OCI-M1 (cell line): ENCODE measurements at regions not wholly inside any gene's neighbourhood (a gene's known extent, or its start where the extent isn't known, plus 50 kb on each side); places are given as distances from the start of the nearest gene placed in this dataset.
A peak's percentile ranks its signal among the peaks of the same experiment; 100 is the strongest.

Source experiments
- DNase-seq: peaks from one replicate; lab custom pipeline; 2025; lab: John Stamatoyannopoulos, UW

GRCh38 chr6:6891125-6891721 is 216.5 kb upstream of the RREB1 start:
- DNase-seq: no peak

DNA sequence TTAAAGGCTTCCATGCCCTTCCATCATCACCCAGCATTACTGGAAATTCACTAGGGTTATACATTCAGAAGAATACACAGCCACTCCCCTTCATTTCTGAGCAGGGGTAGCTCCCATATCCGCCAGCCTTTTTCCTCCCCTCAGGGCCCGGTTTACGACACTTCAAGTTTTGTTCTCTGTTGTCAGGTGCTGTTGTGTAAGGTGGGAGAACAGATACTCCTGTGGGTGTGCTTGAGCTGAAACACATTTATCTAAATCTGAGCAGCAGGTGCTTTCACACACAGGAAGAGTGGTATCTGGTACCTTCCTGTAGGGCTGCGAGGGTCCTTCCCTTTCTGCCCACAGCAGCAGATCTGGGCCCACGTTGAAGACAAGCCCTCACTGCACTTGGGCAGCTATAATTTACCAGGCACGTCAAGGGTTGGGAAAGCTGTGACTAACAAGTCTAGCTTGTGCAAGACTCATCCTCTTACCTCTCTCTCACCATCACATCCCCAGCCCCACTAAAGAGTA is 215.8 kb upstream of the RREB1 start:
- DNase-seq: no peak

DNA sequence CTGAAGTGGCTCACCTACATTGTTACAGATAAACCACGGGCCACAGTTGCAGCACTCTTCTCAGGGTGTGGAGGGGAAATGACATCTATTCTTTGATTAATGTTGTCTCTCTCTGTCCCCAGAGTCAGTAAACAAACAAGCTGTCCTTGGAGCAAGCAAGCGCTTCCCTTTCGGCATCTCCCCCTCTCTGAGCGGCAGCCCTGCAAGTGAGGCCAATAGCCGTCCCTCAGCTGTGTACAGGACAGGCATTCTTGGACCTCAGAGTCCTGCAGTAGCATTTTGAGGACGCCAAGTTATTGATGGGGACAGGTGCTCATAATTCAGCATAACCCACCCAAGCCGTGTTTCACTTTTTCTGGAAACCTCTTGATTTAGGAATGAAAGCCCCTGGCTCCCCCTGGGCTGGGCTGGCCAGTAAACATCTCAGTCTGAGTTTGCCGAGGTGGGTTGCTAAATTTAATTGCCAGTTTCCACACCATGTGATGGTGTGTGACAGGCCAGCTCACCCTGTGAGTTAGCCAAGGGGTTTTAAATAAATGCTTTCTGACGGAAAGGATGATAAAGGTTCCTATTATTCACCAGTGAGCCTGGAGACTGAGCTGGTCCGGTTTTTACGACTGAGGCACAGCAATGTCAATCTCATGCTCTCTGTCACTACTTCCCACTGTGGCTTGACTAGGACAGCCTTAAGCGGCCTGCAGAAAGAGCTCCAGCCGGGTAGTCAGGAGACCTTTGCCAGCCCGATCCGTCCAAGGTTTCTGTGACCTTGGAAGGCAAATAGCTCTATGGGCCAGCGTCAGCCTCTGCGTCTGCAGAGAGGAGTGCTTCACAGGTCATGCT is 214.8 kb upstream of the RREB1 start:
- DNase-seq: no peak

GRCh38 chr6:6893701-6894100 is 214.1 kb upstream of the RREB1 start:
- no peak for DNase-seq

DNA sequence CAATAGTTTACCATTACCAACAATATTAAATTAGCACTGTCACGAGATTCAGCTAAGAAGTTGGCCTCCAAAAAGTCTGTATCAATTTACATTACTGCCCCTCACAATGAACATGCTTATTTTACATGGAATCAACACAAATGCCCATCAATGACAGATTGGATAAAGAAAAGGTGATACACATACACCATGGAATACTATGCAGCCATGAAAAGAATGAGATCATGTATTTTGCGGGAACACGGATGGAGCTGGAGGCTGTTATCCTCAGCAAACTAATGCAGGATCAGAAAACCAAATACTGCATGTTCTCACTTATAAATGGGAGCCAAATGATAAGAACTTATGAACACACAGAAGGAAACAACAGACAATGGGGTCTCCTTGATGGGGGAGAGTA is 211.8 kb upstream of the RREB1 start:
- no peak for DNase-seq

DNA sequence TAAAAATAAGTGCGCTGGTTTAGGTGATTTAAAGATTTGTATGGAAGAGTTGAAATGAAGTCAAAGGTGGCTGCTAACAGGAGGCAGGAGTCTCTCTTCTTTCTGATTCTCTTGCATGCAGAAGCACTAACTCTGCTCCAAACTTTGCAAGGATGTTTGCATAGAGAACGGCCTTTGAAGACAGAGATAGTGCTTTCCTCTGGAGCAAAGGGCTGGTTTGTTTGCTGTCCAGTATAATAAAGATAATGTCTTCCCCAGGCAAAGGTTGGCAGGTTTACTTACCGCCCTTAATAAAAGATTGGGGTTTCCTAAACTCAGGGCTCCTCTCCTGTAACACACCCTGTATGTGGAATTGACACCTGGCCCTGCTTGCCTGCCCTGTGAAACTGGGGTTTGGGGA is 210.6 kb upstream of the RREB1 start:
- DNase-seq: no peak

DNA sequence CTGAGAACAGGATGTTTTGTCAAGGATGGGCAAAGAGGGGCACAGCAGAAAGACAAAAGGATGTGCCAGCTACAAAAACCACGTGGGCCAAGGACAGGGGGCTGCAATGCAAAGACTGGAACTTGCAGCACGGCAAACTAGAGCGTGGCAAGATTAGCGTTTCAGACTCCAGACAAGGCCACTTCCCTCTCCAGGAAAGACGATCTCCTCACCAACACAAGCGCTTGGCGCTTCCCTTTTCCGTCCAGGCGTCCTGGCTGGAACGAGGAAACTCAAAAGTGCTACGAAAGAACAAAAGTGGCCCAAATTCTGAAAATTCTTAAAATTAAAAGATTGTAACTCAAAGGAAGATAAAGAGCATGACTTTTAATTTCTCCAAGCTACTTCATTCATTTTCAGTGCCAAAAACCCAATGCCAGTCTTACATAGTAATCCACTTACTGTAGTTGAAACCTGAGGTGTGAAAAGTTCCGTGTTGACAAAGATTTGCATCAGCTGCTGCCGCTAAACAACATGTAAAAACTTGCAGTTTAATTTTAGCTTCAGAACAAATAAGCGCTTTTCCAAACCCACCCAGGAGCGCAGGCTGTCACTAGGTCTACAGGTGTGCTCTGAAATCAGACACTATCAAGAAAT is 207.1 kb upstream of the RREB1 start:
- no peak for DNase-seq

DNA sequence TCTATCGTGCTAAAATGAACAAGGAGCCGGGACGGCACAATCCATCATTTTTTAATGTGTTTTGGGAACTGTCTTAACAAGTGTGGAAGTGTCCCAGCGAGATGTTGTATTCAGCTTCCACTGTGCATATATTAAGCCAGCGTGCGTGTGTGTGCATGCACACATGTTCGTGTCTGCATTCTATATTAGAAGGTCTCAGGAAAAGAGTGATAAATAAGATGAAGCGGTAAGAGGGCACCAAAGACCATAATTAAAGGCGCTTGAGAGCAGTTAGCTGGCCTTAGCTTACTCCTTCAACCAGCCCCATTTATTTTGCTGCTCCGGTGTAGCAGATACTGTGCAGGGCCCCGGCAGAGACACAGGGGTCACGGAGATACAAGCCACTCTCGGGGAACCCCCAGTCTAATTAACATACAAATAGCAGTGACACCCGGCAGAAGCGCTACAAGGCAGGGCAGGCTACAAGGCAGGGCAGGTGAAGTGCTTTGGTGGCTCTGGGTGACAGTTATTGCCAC is 206.5 kb upstream of the RREB1 start:
- DNase-seq: no peak

DNA sequence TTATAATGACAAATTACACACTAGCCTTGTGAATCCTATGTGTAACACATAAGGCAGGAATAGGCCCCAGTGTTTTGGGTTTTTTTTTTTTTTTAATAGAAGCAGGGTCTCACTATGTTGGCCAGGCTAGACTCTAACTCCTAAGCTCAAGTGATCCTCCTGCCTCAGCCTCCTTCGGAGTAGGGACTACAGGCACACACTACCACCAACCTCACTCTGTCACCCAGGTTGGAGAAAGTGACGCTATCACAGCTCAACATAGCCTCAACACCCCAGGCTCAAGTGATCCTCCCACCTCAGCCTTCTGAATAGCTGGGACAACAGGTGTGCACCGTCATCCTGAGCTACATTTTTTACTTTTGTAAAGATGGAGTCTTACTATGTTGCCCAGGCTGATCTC is 205.8 kb upstream of the RREB1 start:
- no peak for DNase-seq

- DNase-seq: peak; percentile 64
Observed at GRCh38 chr6:6905961-6906518, 201.7 kb upstream of the RREB1 start.

DNA sequence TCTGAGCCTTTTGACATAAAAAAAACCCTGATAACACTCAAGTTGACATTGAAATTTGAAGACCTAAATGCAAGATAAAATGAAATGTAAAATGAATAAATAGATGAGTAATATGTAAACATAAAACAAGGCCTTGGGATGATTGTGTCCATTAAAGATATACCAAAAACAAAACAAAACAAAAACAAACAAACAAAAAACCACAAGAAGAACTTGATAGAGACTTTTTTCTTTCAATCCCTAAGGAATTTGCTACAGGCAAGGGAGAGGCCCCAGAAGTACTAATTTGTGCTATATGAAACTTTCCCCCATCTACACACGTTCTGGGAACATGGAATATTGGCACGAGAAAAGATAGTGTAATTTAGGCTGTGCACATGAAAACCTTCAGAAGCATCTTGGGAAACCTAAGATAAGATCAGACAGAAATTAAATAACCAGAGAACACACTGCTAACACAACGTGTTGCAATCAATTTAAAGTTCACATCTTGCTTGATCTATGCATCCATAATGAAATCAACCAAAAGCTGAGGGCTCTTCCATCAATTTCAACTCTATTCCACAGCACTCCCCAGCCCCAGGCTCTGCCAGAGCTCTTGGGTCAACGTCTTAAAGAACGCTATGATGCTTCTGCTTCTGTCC is 201.1 kb upstream of the RREB1 start:
- DNase-seq: no peak

DNA sequence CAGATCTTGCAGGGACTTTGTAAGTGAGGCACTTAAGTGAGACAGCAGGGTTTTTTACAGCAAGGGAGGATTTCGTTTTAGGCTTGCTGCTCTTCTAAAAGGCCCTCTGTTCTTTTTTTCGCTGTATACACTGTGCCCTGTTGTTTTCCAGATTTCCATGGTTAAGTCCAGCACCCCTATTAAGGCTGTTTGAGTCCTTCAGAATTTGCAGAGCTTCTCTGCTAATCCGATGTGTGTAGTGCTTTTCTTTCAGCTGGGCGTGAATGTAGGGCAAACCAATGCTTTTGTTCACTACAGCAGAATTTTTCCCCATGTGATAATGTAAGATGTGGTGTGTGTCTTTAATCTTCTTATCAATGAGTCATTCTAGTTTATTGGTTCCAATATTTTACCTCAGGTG is 200.5 kb upstream of the RREB1 start:
- DNase-seq: no peak

GRCh38 chr6:6908121-6908520 is 199.6 kb upstream of the RREB1 start:
- DNase-seq: no peak

GRCh38 chr6:6909111-6909510 is 198.7 kb upstream of the RREB1 start:
- DNase-seq: no peak

GRCh38 chr6:6910734-6911295 is 196.9 kb upstream of the RREB1 start:
- no peak for DNase-seq

DNA sequence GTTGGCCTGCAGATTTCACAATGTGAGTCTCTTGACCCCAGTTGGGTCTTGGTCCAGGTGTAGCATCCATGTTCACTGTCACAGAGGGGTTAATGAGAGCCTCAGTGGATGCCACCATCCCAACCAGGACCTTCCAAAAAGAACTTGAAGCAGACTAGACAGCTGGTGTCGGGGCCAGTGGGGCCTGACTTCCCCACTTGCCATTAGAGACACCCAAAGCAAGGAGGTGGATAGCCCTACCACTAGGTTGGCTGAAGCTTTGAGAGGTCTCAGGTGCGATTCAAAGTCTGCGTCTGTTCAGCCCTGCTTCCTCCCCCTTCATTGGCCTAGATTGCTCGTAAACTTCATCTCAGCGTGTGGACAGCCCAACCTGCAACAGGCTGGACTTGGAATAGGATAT is 196.4 kb upstream of the RREB1 start:
- no peak for DNase-seq

DNA sequence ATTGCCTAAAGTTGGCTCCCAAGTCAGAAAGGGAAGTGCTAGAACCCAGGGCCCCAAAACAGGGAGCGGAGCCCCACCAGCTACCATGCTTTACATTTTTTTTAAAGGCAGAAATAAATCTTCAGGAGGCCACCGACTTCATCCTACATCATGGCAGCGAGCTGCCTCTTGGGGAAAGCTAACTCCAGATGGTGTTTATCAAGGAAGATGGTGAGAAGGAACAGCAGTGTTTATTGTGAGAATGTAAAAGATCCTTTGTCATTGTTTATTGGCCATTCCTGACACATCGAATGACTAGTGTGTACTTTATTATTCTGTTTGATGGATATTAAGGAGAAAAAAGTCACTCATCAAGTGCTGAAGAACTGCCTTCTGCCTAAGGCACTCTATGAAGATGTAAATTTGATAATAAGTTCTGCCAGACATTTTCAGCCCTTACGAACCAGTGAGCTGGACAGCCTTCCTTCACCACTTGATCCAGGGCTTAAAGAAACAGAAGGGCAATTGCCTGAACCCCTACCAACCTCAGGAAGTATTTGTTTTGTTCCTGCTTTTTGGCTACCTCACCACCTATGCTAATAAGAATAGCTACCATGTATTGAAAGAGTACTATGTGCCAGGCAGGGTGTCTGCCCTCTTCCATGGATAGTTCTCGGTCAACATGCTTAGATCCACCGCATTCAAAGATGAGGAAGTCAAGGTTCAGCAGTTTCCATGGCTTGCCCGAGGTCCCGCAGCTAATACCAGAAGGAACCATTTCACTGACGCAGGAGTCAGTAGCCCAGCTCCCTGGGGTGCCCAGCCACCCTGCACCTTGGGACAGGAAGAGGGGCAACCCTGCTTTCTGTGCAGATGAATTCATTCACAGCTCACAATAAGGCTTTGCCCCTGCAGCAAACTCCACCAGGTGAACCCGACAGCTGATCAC is 194.7 kb upstream of the RREB1 start:
- no peak for DNase-seq

GRCh38 chr6:6915219-6915618 is 192.5 kb upstream of the RREB1 start:
- peak; percentile 47 for DNase-seq

- peak; percentile 74 for DNase-seq
Observed at GRCh38 chr6:6915813-6916547, 191.8 kb upstream of the RREB1 start.

DNA sequence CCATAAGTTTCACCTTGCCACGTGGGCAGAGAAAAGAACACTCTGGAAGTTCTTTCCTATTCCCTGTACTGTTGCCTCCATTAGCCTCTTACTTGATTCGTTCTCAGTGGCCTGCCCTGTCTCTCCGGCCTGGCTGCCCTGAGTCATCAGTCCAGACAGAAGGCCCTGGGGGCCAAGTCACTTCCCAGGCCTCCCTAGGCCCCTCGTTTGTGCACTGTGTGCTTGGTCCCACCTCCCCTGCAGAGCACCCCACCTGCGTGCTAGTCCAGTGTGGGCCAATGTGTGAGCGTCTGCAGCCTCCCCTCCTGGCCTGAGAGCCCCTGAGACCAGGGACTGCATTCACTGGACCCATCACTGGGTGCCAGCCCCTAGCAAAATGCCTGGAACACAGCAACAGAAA is 191.2 kb upstream of the RREB1 start:
- DNase-seq: no peak
